Loucy (cell line): ENCODE measurements at regions not wholly inside any gene's neighbourhood (a gene's known extent, or its start where the extent isn't known, plus 50 kb on each side); places are given as distances from the start of the nearest gene placed in this dataset.

Experiments used
- EZH2phosphoT487 ChIP-seq: fragments of 200-600 bp; IDR thresholded peaks from 2 replicates; pipeline ENCODE4 v1.6.1; 2018; ENCODE audit warnings: antibody characterized with exemption, mild to moderate bottlenecking, moderate library complexity, borderline replicate concordance
- TF ChIP-seq, protein P1 (sequence below): fragments of 200-600 bp; sonication (generic); conservative IDR thresholded peaks from 2 replicates; pipeline ENCODE4 v1.5.1; 2014; ENCODE audit warnings: mild to moderate bottlenecking, antibody characterized with exemption, low read length

DNA sequence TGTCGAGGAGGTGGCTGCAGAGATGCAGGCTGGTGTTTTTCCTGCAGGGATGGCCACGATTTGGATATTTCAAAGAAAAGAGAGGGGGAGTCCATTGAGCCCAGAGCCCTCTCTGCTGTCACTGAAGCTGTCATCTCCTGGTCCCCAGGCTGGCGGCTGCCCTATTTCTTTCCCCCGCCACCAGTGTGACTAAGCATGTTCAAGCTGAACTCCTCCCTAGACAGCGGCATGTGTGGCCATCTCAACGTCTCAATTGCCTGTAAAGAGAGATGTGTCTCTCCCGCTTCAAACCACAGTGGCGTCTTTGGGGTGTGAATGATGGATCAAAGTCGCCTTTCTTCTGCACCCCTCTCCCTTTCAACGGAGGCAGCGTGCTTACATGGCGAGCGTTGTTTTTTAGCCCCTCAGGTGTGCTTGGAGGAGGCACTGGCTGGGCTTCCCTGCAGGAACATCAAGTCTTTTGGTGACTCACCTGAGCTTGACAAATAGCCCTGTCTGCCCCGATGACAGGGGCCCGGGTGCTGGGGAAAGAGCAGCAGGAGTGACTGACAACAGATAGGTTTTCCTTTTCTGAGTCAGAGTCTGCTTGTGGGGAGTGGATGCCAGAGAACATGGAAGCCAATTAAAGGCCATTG, 346.4 kb upstream of the AJAP1 start:
- TF ChIP-seq EZH2phosphoT487 = no peak
- TF ChIP-seq, protein P1, sequence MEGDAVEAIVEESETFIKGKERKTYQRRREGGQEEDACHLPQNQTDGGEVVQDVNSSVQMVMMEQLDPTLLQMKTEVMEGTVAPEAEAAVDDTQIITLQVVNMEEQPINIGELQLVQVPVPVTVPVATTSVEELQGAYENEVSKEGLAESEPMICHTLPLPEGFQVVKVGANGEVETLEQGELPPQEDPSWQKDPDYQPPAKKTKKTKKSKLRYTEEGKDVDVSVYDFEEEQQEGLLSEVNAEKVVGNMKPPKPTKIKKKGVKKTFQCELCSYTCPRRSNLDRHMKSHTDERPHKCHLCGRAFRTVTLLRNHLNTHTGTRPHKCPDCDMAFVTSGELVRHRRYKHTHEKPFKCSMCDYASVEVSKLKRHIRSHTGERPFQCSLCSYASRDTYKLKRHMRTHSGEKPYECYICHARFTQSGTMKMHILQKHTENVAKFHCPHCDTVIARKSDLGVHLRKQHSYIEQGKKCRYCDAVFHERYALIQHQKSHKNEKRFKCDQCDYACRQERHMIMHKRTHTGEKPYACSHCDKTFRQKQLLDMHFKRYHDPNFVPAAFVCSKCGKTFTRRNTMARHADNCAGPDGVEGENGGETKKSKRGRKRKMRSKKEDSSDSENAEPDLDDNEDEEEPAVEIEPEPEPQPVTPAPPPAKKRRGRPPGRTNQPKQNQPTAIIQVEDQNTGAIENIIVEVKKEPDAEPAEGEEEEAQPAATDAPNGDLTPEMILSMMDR = no peak
